ENCODE measurements at regions not wholly inside any gene's neighbourhood (a gene's known extent, or its start where the extent isn't known, plus 50 kb on each side); places are given as distances from the start of the nearest gene placed in this dataset.

- Mint-ChIP-seq H3K27me3 (ENCODE audit: unreplicated experiment) (peaks cover 16% of the 10 kb centered on the region), H3K4me3 (ENCODE audit: unreplicated experiment) (peak overlapping the region; percentile 78), H3K9me3 (ENCODE audit: unreplicated experiment) (peaks cover 23% of the 10 kb centered on the region), H3K27ac (ENCODE audit: unreplicated experiment) (peak overlapping the region; percentile 98), H3K4me1 (ENCODE audit: low read depth, unreplicated experiment) (peaks cover 68% of the 10 kb centered on the region), H3K36me3 (ENCODE audit: unreplicated experiment) (no peaks in the 10 kb centered on the region)
- no peak for TF ChIP-seq CTCF (IDR thresholded peaks at IDR 0.05; ENCODE audit: partially characterized antibody, unreplicated experiment)
- DNase-seq, result no peak
Measured at GRCh38 chr14:76919431-76920330, 93.5 kb downstream of the LRRC74A start.

Data from glutamatergic neuron (in vitro differentiated cells).